ENCODE measurements at regions not wholly inside any gene's neighbourhood (a gene's known extent, or its start where the extent isn't known, plus 50 kb on each side); places are given as distances from the start of the nearest gene placed in this dataset.

GRCh38 chr12:58481811-58482210 lies 438.5 kb downstream of the LRIG3 start:
- TF ChIP-seq CTCF (conservative IDR thresholded peaks at IDR 0.05 in 1 of 2, IDR thresholded peaks at IDR 0.05 in 1 of 2; ENCODE audit: extremely low read depth in 1 of 2, insufficient read depth in 1 of 2, low read depth in 1 of 2, low read length in 2 of 2) (no peak), EZH2 (IDR thresholded peaks at IDR 0.05; ENCODE audit: borderline replicate concordance, low read length) (no peak)

All from mammary epithelial cell (primary cell).